CD4-positive, alpha-beta T cell treated with Interleukin-21 for 1 hour (primary cell): ENCODE measurements at regions not wholly inside any gene's neighbourhood (a gene's known extent, or its start where the extent isn't known, plus 50 kb on each side); places are given as distances from the start of the nearest gene placed in this dataset.
"Not testable (repeated sequence)": the region's sequence is repeated elsewhere in the genome, so short reads cannot be mapped to it uniquely, and the experiment has no call there.

Experiments used
- DNase-seq: peaks from one replicate; pipeline ENCODE4 v3.0.0-alpha.2; 2020

DNA sequence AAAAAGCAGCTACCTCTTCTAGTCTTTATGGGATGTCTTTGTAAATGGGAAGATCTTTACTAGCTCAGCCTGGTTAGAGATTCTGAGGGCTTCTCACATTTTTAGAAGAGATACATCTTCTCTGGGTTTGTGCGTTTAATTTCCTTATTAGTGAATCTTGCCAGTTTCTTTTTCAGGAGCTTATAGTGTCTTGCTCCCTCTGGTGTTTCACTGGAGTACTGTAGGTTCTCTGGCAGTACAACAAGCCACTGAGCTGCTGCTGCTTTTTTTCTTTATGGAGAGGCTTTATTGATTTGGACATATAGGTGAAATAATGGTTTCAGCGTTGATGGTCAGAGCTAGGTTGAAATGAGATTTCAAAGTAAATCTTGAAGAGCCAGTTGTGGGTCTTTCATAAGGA, 82.9 kb downstream of the LAS1L start:
- peak; percentile 28 for DNase-seq

- DNase-seq = no peak
Measured at GRCh38 chrX:65420154-65420553, 114.4 kb downstream of the LAS1L start.

DNA sequence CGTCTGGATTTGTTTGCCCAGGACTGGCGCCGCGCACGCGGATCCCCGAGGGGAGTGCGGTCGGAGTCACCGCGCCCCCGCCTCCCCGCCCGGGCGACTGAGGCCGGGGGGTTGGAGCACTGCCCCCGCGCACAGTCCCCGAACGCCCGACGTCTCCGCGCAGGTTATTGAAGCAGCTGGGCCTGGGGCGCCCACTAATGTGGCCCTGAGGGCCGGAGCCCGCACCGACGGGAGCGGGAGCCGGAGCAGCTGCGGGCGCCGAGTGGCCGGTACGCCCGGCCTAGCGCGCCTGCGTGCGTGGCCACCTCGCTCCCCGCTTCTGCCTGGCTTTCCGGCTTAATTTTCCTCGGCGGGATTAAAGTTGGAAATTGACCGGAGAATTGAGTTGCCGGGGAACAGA, 126.9 kb downstream of the LAS1L start:
- not testable (repeated sequence) for DNase-seq

- DNase-seq = no peak
Measured at GRCh38 chrX:65407157-65407626, 127.4 kb downstream of the LAS1L start.

- peak; percentile 0 for DNase-seq
Measured at GRCh38 chrX:65406532-65406931, 128.1 kb downstream of the LAS1L start.

DNA sequence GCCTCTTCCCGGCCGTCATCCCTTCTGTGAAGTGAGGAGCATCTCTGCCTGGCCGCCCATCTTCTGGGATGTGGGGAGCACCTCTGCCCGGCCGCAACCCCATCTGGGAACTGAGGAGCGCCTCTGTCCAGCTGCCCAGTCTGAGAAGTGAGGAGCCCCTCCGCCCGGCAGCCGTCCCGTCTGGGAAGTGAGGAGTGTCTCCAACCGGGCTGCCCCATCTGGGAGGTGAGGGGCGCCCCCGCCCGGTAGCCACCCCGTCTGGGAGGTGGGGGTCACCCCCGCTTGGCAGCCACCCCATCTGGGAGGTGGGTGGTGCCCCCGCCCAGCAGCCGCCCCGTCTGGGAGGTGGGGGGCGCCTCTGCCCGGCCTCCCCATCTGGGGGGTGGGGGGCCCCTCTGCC, 142.3 kb downstream of the LAS1L start:
- DNase-seq = no peak

DNA sequence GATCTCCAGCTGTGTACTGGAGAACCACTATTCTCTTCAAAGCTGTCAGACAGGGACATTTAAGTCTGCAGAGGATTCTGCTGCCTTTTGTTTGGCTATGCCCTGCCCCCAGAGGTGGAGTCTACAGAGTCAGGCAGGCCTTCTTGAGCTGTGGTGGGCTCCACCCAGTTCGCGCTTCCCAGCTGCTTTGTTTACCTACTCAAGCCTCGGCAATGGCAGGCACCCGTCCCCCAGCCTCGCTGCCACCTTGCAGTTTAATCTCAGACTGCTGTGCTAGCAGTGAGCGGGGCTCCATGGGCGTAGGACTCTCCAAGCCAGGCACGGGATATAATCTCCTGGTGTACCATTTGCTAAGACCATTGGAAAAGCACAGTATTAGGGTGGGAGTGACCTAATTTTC, 145.5 kb downstream of the LAS1L start:
- not testable (repeated sequence) for DNase-seq
